ENCODE measurements at regions not wholly inside any gene's neighbourhood (a gene's known extent, or its start where the extent isn't known, plus 50 kb on each side); places are given as distances from the start of the nearest gene placed in this dataset.
"Not testable (repeated sequence)": the region's sequence is repeated elsewhere in the genome, so short reads cannot be mapped to it uniquely, and the experiment has no call there.

- no peak for DNase-seq (ENCODE audit: extremely low read depth in 1 of 2, low read depth in 1 of 2)
Measured at GRCh38 chr20:26134606-26135005, 438.0 kb upstream of the ZNF337 start.

- not testable (repeated sequence) for DNase-seq (ENCODE audit: extremely low read depth in 1 of 2, low read depth in 1 of 2)
Measured at GRCh38 chr20:26133794-26134193, 437.1 kb upstream of the ZNF337 start.

GRCh38 chr20:26120920-26121319, 424.3 kb upstream of the ZNF337 start:
- not testable (repeated sequence) for DNase-seq (ENCODE audit: extremely low read depth in 1 of 2, low read depth in 1 of 2)

- not testable (repeated sequence) for DNase-seq (ENCODE audit: extremely low read depth in 1 of 2, low read depth in 1 of 2)
Measured at GRCh38 chr20:26094498-26094897, 397.8 kb upstream of the ZNF337 start.

- DNase-seq (ENCODE audit: extremely low read depth in 1 of 2, low read depth in 1 of 2) = not testable (repeated sequence)
Measured at GRCh38 chr20:26091921-26092320, 395.3 kb upstream of the ZNF337 start.

GRCh38 chr20:26086195-26086594, 389.5 kb upstream of the ZNF337 start:
- not testable (repeated sequence) for DNase-seq (ENCODE audit: extremely low read depth in 1 of 2, low read depth in 1 of 2)

- DNase-seq (ENCODE audit: extremely low read depth in 1 of 2, low read depth in 1 of 2) = not testable (repeated sequence)
Measured at GRCh38 chr20:26073972-26074371, 377.3 kb upstream of the ZNF337 start.

GRCh38 chr20:26059324-26059723, 362.7 kb upstream of the ZNF337 start:
- DNase-seq (ENCODE audit: extremely low read depth in 1 of 2, low read depth in 1 of 2) = not testable (repeated sequence)

- not testable (repeated sequence) for DNase-seq (ENCODE audit: extremely low read depth in 1 of 2, low read depth in 1 of 2)
Measured at GRCh38 chr20:26058446-26058845, 361.8 kb upstream of the ZNF337 start.

GRCh38 chr20:26057135-26057752, 360.6 kb upstream of the ZNF337 start:
- not testable (repeated sequence) for DNase-seq (ENCODE audit: extremely low read depth in 1 of 2, low read depth in 1 of 2)

- DNase-seq (ENCODE audit: extremely low read depth in 1 of 2, low read depth in 1 of 2) = not testable (repeated sequence)
Measured at GRCh38 chr20:26025792-26026191, 329.1 kb upstream of the ZNF337 start.

GRCh38 chr20:26010942-26011276, 314.3 kb upstream of the ZNF337 start:
- not testable (repeated sequence) for DNase-seq (ENCODE audit: extremely low read depth in 1 of 2, low read depth in 1 of 2)

GRCh38 chr20:26010224-26010941, 313.7 kb upstream of the ZNF337 start:
- DNase-seq (ENCODE audit: extremely low read depth in 1 of 2, low read depth in 1 of 2) = not testable (repeated sequence)

- DNase-seq (ENCODE audit: extremely low read depth in 1 of 2, low read depth in 1 of 2) = peak; percentile 17 to 19
Measured at GRCh38 chr20:26009402-26010223, 313.0 kb upstream of the ZNF337 start.

- not testable (repeated sequence) for DNase-seq (ENCODE audit: extremely low read depth in 1 of 2, low read depth in 1 of 2)
Measured at GRCh38 chr20:26008026-26008425, 311.4 kb upstream of the ZNF337 start.

GRCh38 chr20:26006164-26006563, 309.5 kb upstream of the ZNF337 start:
- not testable (repeated sequence) for DNase-seq (ENCODE audit: extremely low read depth in 1 of 2, low read depth in 1 of 2)

GRCh38 chr20:26003959-26004358, 307.3 kb upstream of the ZNF337 start:
- not testable (repeated sequence) for DNase-seq (ENCODE audit: extremely low read depth in 1 of 2, low read depth in 1 of 2)

- not testable (repeated sequence) for DNase-seq (ENCODE audit: extremely low read depth in 1 of 2, low read depth in 1 of 2)
Measured at GRCh38 chr20:25997367-25998038, 300.9 kb upstream of the ZNF337 start.

- DNase-seq (ENCODE audit: extremely low read depth in 1 of 2, low read depth in 1 of 2) = no peak
Measured at GRCh38 chr20:25992146-25992545, 295.5 kb upstream of the ZNF337 start.

GRCh38 chr20:25991756-25992130, 295.1 kb upstream of the ZNF337 start:
- no peak for DNase-seq (ENCODE audit: extremely low read depth in 1 of 2, low read depth in 1 of 2)
